HG03025 (cell line): ENCODE measurements at regions not wholly inside any gene's neighbourhood (a gene's known extent, or its start where the extent isn't known, plus 50 kb on each side); places are given as distances from the start of the nearest gene placed in this dataset.
"Not testable (repeated sequence)": the region's sequence is repeated elsewhere in the genome, so short reads cannot be mapped to it uniquely, and the experiment has no call there.

Experiments used
- ATAC-seq: cut with Tn5 transposase; IDR thresholded peaks from one replicate; pipeline ENCODE4 v1.9.1; 2021; ENCODE audit warnings: mild to moderate bottlenecking, moderate library complexity; ENCODE audit not compliant: unreplicated experiment, low FRiP score

DNA sequence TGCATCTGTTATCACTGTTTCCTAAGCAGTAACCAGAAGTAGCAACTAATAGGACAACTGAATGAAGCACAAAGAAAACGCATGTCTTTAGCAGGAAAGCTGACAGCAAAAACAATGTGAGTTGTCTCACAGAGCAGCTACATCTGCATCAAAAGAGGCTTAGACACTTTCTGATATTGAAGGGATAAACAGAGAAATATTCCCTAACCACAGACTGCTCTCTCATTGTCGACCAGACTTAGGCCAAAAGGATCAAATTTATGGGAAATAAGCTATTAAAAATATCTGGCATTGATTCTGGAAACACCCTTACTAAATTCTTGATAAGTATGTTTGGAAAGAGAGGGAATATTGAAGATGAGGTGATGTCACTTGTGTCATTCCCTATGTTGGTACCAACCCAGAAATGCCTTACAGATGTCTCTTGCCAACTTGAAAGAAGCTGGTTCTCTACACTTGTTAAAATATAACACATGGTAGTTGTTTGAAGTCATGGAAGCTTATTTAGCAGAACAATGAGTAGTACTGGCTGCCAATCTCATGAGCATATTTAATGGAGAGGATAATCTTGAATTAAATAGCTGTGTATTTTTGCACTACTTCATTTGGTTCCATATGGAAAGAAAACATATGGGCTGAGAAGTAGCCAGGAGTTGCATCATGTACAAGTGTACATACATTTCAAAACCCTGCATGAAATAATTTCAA lies 929.3 kb upstream of the MAN1A1 start:
- no peak for ATAC-seq

DNA sequence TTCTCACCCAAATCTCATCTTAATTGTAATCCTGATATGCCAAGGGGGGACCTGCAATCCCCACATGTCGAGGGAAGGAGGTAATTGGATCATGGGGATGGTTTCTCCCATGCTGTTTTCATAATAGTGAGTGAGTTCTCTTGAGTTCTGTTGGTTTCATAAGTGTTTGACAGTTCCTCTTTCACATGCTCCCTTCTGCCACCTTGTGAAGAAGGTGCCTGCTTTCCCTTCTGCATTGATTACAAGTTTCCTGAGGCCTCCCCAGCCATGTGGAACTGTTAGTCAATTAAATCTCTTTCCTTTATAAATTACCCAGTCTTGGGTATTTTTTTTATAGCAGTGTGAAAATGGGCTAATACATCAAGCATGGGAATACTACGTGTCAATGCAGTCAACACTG lies 925.0 kb upstream of the MAN1A1 start:
- peak; percentile 90 for ATAC-seq

DNA sequence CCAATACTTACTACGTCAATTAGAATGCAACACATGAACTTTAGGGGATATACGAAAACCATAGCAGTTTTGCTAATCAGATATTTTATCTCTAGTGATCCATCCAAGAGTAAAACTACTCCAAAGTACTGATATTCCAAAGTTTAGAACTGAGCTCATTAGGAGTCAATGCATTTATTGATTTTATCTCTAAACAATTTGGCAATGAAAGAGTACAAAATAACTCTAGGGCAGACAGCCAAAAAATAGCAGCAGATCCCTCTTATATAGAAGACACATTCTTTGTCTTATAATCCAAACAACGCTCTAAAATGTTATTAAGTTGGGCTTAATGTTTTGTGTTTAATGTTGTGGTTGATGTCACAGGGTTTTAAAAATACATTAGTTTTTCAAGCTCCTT lies 923.9 kb upstream of the MAN1A1 start:
- no peak for ATAC-seq

- no peak for ATAC-seq
These were observed 922.5 kb upstream of the MAN1A1 start for GRCh38 chr6:120272038-120272437.

DNA sequence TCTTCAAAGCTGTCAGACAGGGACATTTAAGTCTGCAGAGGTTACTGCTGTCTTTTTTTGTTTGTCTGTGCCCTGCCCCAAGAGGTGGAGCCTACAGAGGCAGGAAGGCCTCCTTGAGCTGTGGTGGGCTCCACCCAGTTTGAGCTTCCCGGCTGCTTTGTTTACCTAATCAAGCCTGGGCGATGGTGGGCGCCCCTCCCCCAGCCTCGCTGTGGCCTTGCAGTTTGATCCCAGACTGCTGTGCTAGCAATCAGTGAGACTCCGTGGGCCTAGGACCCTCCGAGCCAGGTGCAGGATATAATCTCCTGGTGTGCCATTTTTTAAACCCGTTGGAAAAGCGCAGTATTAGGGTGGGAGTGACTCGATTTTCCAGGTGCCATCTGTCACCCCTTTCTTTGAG lies 918.7 kb upstream of the MAN1A1 start:
- ATAC-seq = not testable (repeated sequence)

- ATAC-seq = no peak
These were observed 912.8 kb upstream of the MAN1A1 start for GRCh38 chr6:120262354-120262753.

- no peak for ATAC-seq
These were observed 911.1 kb upstream of the MAN1A1 start for GRCh38 chr6:120260636-120261035.

DNA sequence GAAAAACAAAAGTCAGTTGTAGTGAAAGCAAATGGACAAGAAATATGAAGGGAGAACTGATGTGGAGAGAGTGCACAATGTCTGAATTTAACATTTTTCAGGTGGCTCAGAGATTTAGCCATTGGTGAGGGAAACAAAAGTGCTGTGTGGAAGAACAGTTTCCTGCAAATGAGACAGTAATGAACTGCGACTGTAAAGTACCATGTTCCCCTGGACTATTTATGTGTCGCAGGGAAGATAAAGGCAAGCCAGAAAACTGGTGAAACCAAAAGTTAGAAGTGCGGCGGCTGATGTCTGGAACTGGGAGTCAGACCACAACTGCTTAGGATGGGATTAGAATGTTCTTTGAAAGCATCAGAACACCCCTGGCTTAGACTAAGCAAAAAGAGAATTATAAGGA lies 905.1 kb upstream of the MAN1A1 start:
- no peak for ATAC-seq

- ATAC-seq = no peak
These were observed 898.9 kb upstream of the MAN1A1 start for GRCh38 chr6:120248451-120248850.

DNA sequence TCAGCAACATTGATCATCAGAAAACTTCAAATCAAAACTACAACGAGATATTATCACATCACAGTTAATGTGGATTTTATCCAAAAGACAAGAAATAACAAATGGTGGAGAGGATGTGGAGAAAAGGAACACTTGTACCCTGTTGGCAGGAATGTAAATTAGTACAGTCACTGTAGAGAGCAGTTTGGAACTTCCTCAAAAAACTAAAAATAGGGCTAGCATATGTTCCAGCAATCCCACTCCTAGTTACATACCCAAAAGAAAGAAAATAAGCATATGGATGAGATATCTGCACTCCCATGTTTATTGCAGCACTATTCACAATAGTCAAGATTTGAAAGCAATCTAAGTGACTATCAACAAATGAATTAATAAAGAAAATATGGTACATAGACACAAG lies 887.7 kb upstream of the MAN1A1 start:
- ATAC-seq = no peak

- ATAC-seq = no peak
These were observed 880.4 kb upstream of the MAN1A1 start for GRCh38 chr6:120230008-120230407.

DNA sequence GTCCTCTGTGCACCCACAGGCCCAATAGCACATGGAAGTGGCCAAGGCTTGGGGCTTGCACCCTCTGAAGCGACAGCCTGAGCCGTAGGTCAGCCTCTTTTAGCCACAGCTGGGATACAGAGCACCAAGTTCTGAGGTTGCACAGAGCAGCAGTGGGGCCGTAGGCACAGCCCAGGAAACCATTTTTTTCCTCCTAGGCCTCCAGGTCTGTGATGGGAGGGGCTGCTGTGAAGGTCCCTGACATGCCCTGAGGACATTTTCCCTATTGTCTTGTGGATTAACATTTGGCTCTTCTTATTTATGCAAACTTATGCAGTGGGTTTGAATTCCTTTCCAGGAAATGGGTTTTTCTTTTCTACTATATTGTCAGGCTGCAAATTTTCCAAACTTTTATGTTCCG lies 878.7 kb upstream of the MAN1A1 start:
- ATAC-seq = no peak

- ATAC-seq = no peak
These were observed 869.8 kb upstream of the MAN1A1 start for GRCh38 chr6:120219339-120219738.

- no peak for ATAC-seq
These were observed 864.5 kb upstream of the MAN1A1 start for GRCh38 chr6:120214088-120214499.

DNA sequence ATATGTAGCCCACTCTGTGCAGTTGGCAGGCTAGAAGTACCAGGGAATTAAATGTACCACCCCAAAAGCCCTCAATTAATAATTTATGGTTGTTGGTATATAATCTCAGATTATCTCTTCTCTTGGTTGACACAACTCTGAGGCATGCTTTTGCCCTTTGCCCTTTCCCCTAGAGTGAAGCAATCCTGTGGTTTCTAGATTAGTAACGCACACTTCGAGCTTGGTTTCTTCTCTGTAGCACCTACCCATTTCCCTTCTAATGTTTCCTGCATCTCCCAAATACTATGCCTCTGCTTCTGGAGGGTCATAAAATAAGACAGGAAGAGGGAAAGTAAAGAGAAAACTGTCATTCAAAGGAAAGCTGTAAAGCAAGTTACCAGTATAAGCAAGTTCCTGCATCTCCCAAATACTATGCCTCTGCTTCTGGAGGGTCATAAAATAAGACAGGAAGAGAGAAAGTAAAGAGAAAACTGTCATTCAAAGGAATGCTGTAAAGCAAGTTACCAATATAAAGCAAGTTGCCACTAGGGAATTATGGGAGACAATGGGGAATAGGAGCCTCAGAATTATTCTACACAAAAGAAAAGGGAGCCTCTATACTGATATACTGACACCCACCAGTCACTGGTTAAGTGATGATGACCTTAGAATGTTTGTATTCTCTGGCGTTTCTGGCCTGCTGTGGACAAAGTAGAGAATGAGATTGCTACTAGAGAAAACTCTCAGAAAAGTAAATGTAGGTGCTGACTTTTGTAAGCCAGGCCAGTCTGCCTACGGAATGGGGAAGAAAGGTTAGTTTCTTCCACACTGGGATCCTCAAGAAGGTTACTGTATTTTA lies 862.6 kb upstream of the MAN1A1 start:
- ATAC-seq = no peak

- no peak for ATAC-seq
These were observed 853.3 kb upstream of the MAN1A1 start for GRCh38 chr6:120202878-120203277.

GRCh38 chr6:120200853-120201252 lies 851.3 kb upstream of the MAN1A1 start:
- no peak for ATAC-seq

DNA sequence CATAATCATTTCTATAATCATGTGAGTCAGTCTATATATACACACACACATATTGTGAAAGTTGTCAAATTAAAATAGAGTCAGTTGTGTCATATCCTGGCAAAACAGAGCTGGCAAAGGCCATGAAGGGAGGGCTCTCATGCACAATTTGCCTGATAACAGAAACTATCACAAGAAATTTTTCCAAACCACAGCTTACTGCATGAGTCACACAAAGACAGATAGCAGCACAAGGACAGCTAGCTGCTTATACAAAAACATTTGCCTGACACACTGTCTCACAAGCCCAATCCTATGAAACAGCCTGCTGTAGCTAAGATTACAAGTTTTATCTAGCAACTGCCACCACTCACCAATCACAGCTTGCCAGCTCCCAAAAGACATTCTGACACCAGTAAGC lies 848.5 kb upstream of the MAN1A1 start:
- ATAC-seq = no peak

GRCh38 chr6:120186080-120186479 lies 836.5 kb upstream of the MAN1A1 start:
- ATAC-seq = no peak

DNA sequence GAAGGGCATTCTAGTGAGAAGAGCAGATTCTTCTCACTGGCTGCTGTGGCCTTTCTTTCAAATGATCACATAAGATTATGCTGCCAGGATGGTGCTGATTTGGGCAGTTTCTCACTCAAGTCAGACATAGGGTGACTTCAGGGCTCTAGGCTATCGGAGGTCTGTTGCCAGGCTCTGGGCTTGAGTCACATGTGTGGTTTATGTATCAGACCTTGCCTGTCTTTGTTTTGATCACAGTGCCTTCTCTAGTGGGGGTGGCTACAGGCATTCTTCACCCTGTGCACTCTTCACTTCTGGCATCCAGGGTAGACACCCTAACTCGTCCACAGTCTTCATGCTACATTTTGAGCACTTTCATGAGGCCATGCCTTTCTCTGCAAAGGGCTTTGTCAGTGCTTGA lies 823.7 kb upstream of the MAN1A1 start:
- no peak for ATAC-seq

DNA sequence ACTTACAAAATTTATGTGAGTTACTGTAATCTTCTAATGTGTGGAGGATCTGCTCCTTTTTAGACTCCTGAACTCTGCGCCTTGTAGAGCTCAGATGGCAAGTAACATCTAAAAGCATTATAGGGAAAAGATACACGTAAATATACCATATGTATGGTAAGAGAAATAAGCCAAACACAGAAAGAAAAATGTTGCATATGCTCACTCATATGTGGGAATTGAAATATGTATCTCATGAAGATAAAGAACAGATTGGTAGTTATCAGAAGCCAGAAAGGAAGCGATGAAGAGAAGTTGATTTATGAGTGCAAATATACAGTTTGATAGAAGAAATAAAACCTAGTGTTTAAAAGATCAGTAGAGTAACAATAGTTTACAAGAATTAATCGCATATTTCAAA lies 815.0 kb upstream of the MAN1A1 start:
- ATAC-seq = no peak

GRCh38 chr6:120157873-120158272 lies 808.3 kb upstream of the MAN1A1 start:
- no peak for ATAC-seq
